Stimulated activated naive CD4-positive, alpha-beta T cell treated with Interleukin-2 at 50 U/mL for 16 hours (primary cell): ENCODE measurements at regions not wholly inside any gene's neighbourhood (a gene's known extent, or its start where the extent isn't known, plus 50 kb on each side); places are given as distances from the start of the nearest gene placed in this dataset.

ENCODE experiments used
- DNase-seq: peaks from one replicate; lab custom pipeline; 2025; lab: John Stamatoyannopoulos, UW

- DNase-seq: no peak
Observed at GRCh38 chr18:24736662-24737330, 276.4 kb downstream of the HRH4 start.

GRCh38 chr18:24740829-24741228 lies 280.4 kb downstream of the HRH4 start:
- no peak for DNase-seq

- DNase-seq: no peak
Observed at GRCh38 chr18:24741321-24741720, 280.9 kb downstream of the HRH4 start.

GRCh38 chr18:24741965-24742724 lies 281.7 kb downstream of the HRH4 start:
- DNase-seq: no peak

- no peak for DNase-seq
Observed at GRCh38 chr18:24754583-24755253, 294.3 kb downstream of the HRH4 start.

GRCh38 chr18:24756385-24756784 lies 295.9 kb downstream of the HRH4 start:
- no peak for DNase-seq

GRCh38 chr18:24757134-24757533 lies 296.7 kb downstream of the HRH4 start:
- DNase-seq: no peak

GRCh38 chr18:24761765-24762164 lies 301.3 kb downstream of the HRH4 start:
- no peak for DNase-seq

GRCh38 chr18:24762511-24762910 lies 302.1 kb downstream of the HRH4 start:
- no peak for DNase-seq

GRCh38 chr18:24763765-24764513 lies 303.5 kb downstream of the HRH4 start:
- DNase-seq: no peak

- DNase-seq: no peak
Observed at GRCh38 chr18:24764766-24765165, 304.3 kb downstream of the HRH4 start.

- no peak for DNase-seq
Observed at GRCh38 chr18:24766376-24766775, 305.9 kb downstream of the HRH4 start.

GRCh38 chr18:24770311-24771024 lies 310.0 kb downstream of the HRH4 start:
- no peak for DNase-seq

GRCh38 chr18:24771300-24771699 lies 310.9 kb downstream of the HRH4 start:
- no peak for DNase-seq

- no peak for DNase-seq
Observed at GRCh38 chr18:24773101-24773500, 312.7 kb downstream of the HRH4 start.

- DNase-seq: no peak
Observed at GRCh38 chr18:24776019-24776418, 315.6 kb downstream of the HRH4 start.

- no peak for DNase-seq
Observed at GRCh38 chr18:24778810-24779418, 318.5 kb downstream of the HRH4 start.

GRCh38 chr18:24782566-24782965 lies 322.1 kb downstream of the HRH4 start:
- DNase-seq: no peak

- no peak for DNase-seq
Observed at GRCh38 chr18:24785019-24785418, 324.6 kb downstream of the HRH4 start.

GRCh38 chr18:24786027-24786426 lies 325.6 kb downstream of the HRH4 start:
- DNase-seq: no peak

- no peak for DNase-seq
Observed at GRCh38 chr18:24790347-24790746, 329.9 kb downstream of the HRH4 start.
